Caco-2 (cell line): ENCODE measurements at regions not wholly inside any gene's neighbourhood (a gene's known extent, or its start where the extent isn't known, plus 50 kb on each side); places are given as distances from the start of the nearest gene placed in this dataset.

Experiments used
- BruUV-seq: library from RNA; stranded (reverse); fragments of 400-500 nt; replicated peaks from 2 replicates; lab custom pipeline; 2021; lab: Mats Ljungman, UMichigan
- CTCF ChIA-PET: fragments of 300-600 bp; sonication (Branson Sonifier 250); formaldehyde crosslinking; loops from one replicate; lab custom pipeline; 2022; ENCODE audit warnings: antibody characterized with exemption; lab: Charles Lee
- POLR2A ChIA-PET: fragments of 300-600 bp; sonication (Branson Sonifier 250); formaldehyde crosslinking; loops from one replicate; lab custom pipeline; 2022; ENCODE audit warnings: antibody characterized with exemption; lab: Charles Lee
- DNase-seq, 2 experiments: peaks; one replicate each; pipeline versions ENCODE4 v3.0.0 to v3.0.0-alpha.2; 2020 to 2022
- H3K27me3 ChIP-seq: replicated peaks from 2 replicates; pipeline ENCODE4 v1.6.0; 2011; ENCODE audit warnings: low read length; ENCODE audit not compliant: control insufficient read depth, insufficient read depth
- H3K36me3 ChIP-seq: 2 replicates; pipeline ENCODE4 v1.5.1; 2011; ENCODE audit warnings: low read length; ENCODE audit not compliant: control insufficient read depth, insufficient read depth
- H3K4me1 ChIP-seq: fragments of 250-450 bp; sonication (Bioruptor Pico); 2 replicates; pipeline ENCODE4 v1.5.1; 2020; ENCODE audit warnings: mild to moderate bottlenecking
- H3K4me3 ChIP-seq: 2 replicates; pipeline ENCODE4 v1.5.1; 2011; ENCODE audit warnings: low read depth, mild to moderate bottlenecking, control low read depth, low read length
- H3K9me3 ChIP-seq: fragments of 250-450 bp; sonication (Bioruptor Pico); 2 replicates; pipeline ENCODE4 v1.5.1; 2020; ENCODE audit warnings: mild to moderate bottlenecking, moderate library complexity
- H3K27ac Mint-ChIP-seq: one replicate; pipeline ENCODE4 v1.8.0; 2022; ENCODE audit warnings: mixed read lengths; ENCODE audit not compliant: unreplicated experiment
- H3K27me3 Mint-ChIP-seq: one replicate; pipeline ENCODE4 v1.8.0; 2022; ENCODE audit warnings: mixed read lengths; ENCODE audit not compliant: insufficient read depth, unreplicated experiment
- H3K36me3 Mint-ChIP-seq: one replicate; pipeline ENCODE4 v1.8.0; 2022; ENCODE audit warnings: mild to moderate bottlenecking, mixed read lengths; ENCODE audit not compliant: insufficient read depth, unreplicated experiment
- H3K4me1 Mint-ChIP-seq: one replicate; pipeline ENCODE4 v1.8.0; 2022; ENCODE audit warnings: low read depth, mixed read lengths; ENCODE audit not compliant: unreplicated experiment
- H3K4me3 Mint-ChIP-seq: one replicate; pipeline ENCODE4 v1.8.0; 2022; ENCODE audit warnings: mild to moderate bottlenecking, moderate library complexity, mixed read lengths; ENCODE audit not compliant: unreplicated experiment
- H3K9me3 Mint-ChIP-seq: one replicate; pipeline ENCODE4 v1.8.0; 2022; ENCODE audit warnings: mixed read lengths; ENCODE audit not compliant: unreplicated experiment
- intact Hi-C: fragments of 100-400 bp; cut with micrococcal nuclease; formaldehyde crosslinking; loops from one replicate; pipeline ENCODE4 v1.10.0; 2022; ENCODE audit not compliant: unreplicated experiment
- TF ChIP-seq, protein P1 (sequence below), 2 experiments: fragments of 200-600 bp in 1 of 2; IDR thresholded peaks; 1 replicate in 1 of 2; 2 replicates in 1 of 2; pipeline versions ENCODE4 v1.5.1 to v1.8.0; 2011 to 2022; ENCODE audit warnings: antibody characterized with exemption in 1 of 2, control low read depth in 1 of 2, inconsistent platforms in 1 of 2, low read depth in 1 of 2, low read length in 1 of 2, mild to moderate bottlenecking in 1 of 2, moderate library complexity in 1 of 2; ENCODE audit not compliant: insufficient read depth in 1 of 2, severe bottlenecking in 1 of 2, unreplicated experiment in 1 of 2

DNA sequence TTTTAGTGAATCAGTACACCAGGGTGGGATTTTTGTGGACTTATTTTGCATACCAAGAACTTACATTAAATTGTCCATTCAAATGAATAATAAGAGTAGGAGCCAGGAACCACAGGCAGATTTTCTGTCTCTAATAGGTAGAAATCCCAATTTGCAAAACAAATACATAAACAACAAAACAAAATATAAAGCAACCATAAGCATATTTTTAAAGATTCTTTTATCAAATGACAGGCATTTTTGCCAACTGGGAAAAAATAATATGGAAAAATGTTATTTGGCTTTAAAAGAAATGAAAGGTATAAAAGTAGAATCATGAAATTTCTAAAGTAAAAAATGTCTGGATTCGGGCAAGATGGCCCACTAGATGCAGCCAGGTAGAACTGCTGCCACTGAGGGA lies 71.2 kb upstream of the PDE7B start:
- H3K4me3 ChIP-seq: no peak overlapping the region
- intact Hi-C loops: no loop called here
- Mint-ChIP-seq H3K27ac (no peak overlapping the region), H3K4me1 (no peaks in the 10 kb centered on the region), H3K9me3 (no peaks in the 10 kb centered on the region), H3K27me3 (peaks cover 13% of the 10 kb centered on the region), H3K4me3 (no peak overlapping the region), H3K36me3 (no peaks in the 10 kb centered on the region)
- TF ChIP-seq, protein P1, sequence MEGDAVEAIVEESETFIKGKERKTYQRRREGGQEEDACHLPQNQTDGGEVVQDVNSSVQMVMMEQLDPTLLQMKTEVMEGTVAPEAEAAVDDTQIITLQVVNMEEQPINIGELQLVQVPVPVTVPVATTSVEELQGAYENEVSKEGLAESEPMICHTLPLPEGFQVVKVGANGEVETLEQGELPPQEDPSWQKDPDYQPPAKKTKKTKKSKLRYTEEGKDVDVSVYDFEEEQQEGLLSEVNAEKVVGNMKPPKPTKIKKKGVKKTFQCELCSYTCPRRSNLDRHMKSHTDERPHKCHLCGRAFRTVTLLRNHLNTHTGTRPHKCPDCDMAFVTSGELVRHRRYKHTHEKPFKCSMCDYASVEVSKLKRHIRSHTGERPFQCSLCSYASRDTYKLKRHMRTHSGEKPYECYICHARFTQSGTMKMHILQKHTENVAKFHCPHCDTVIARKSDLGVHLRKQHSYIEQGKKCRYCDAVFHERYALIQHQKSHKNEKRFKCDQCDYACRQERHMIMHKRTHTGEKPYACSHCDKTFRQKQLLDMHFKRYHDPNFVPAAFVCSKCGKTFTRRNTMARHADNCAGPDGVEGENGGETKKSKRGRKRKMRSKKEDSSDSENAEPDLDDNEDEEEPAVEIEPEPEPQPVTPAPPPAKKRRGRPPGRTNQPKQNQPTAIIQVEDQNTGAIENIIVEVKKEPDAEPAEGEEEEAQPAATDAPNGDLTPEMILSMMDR (IDR thresholded peaks at IDR 0.05; ENCODE audit: insufficient read depth in 1 of 2, low read depth in 1 of 2, low read length in 1 of 2, severe bottlenecking in 1 of 2, unreplicated experiment in 1 of 2): no peak
- ChIA-PET CTCF (no interaction called here), POLR2A (no interaction called here)
- H3K36me3 ChIP-seq: no peaks in the 10 kb centered on the region
- no peaks in the 10 kb centered on the region; the same call in none of the 2 replicates for H3K27me3 ChIP-seq
- no TSS peak for BruUV-seq
- DNase-seq: no peak
- H3K9me3 ChIP-seq: no peaks in the 10 kb centered on the region
- no peaks in the 10 kb centered on the region for H3K4me1 ChIP-seq

DNA sequence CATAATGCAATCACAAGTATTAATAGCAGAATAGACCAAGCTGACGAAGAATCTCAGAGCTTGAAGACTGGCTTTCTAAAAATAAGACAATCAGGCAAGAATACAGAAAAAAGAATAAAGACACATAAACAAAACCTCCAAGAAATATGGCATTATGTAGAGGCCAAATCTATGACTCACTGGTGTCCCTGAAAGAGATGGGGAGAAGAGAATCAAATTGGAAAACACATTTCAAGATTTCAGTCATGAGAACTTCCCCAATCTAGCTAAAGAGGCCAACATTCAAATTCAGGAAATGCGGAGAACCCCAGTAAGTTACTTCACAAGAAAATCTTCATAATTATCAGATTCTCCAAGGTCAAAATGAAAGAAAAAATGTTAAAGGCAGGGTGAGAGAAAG lies 69.0 kb upstream of the PDE7B start:
- TF ChIP-seq, protein P1 (IDR thresholded peaks at IDR 0.05; ENCODE audit: insufficient read depth in 1 of 2, low read depth in 1 of 2, low read length in 1 of 2, severe bottlenecking in 1 of 2, unreplicated experiment in 1 of 2): no peak
- intact Hi-C loops: no loop called here
- Histone ChIP-seq H3K9me3 (no peaks in the 10 kb centered on the region), H3K4me1 (no peaks in the 10 kb centered on the region), H3K36me3 (no peaks in the 10 kb centered on the region), H3K27me3 (no peaks in the 10 kb centered on the region; the same call in none of the 2 replicates), H3K4me3 (no peak overlapping the region)
- Mint-ChIP-seq H3K4me3 (no peak overlapping the region), H3K27me3 (peaks cover 12% of the 10 kb centered on the region), H3K9me3 (no peaks in the 10 kb centered on the region), H3K4me1 (no peaks in the 10 kb centered on the region), H3K27ac (no peak overlapping the region), H3K36me3 (no peaks in the 10 kb centered on the region)
- BruUV-seq: no TSS peak
- no peak for DNase-seq
- POLR2A ChIA-PET: no interaction called here
- CTCF ChIA-PET: no interaction called here

DNA sequence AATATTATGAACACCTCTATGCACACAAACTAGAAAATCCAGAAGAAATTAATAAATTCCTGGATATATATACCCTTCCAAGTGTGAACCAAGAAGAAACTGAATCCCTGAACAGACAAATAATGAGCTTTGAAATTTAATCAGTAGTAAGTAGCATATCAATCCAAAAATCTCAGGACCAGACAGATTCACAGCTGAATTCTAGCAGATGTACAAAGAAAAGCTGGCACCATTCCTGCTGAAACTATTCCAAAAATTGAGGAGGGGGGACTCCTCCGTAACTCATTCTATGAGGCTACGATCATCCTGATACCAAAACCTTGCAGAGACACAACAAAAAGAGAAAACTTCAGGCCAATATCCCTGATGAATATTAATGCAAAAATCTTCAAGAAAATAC lies 67.0 kb upstream of the PDE7B start:
- ChIA-PET POLR2A (no interaction called here), CTCF (no interaction called here)
- H3K27me3 ChIP-seq: no peaks in the 10 kb centered on the region; the same call in none of the 2 replicates
- intact Hi-C loops: no loop called here
- H3K36me3 ChIP-seq: no peaks in the 10 kb centered on the region
- Mint-ChIP-seq H3K9me3 (no peaks in the 10 kb centered on the region), H3K27ac (no peak overlapping the region), H3K36me3 (no peaks in the 10 kb centered on the region), H3K27me3 (peaks cover 12% of the 10 kb centered on the region), H3K4me1 (no peaks in the 10 kb centered on the region), H3K4me3 (no peak overlapping the region)
- TF ChIP-seq, protein P1 (IDR thresholded peaks at IDR 0.05; ENCODE audit: insufficient read depth in 1 of 2, low read depth in 1 of 2, low read length in 1 of 2, severe bottlenecking in 1 of 2, unreplicated experiment in 1 of 2): no peak
- no peak overlapping the region for H3K4me3 ChIP-seq
- no peak for DNase-seq
- BruUV-seq: no TSS peak
- H3K4me1 ChIP-seq: no peaks in the 10 kb centered on the region
- H3K9me3 ChIP-seq: no peaks in the 10 kb centered on the region
